ENCODE measurements at regions not wholly inside any gene's neighbourhood (a gene's known extent, or its start where the extent isn't known, plus 50 kb on each side); places are given as distances from the start of the nearest gene placed in this dataset.

GRCh38 chr6:156685823-156686222 lies 91.4 kb upstream of the ARID1B start:
- Histone ChIP-seq H2AFZ (ENCODE audit: low read depth, low read length) (peak overlapping the region; percentile 70), H3F3A (ENCODE audit: insufficient read depth, low read length, poor library complexity, severe bottlenecking) (peaks cover 5% of the 10 kb centered on the region), H3K9ac (ENCODE audit: low read length) (peak overlapping the region; percentile 98), H4K20me1 (ENCODE audit: insufficient read depth) (no peaks in the 10 kb centered on the region), H3K4me2 (ENCODE audit: low read length) (peak overlapping the region; percentile 85), H3K4me3 (ENCODE audit: low read length) (peak overlapping the region; percentile 82), H3K27me3 (ENCODE audit: insufficient read depth, low read depth, low read length) (no peaks in the 10 kb centered on the region), H3K79me2 (replicated peaks; ENCODE audit: insufficient read depth, low read length) (no peaks in the 10 kb centered on the region), H3K9me2 (ENCODE audit: insufficient read depth, low read length) (no peaks in the 10 kb centered on the region), H3K9me3 (ENCODE audit: low read length) (no peaks in the 10 kb centered on the region), H3K27ac (ENCODE audit: low read length) (peak overlapping the region; percentile 99), H3K36me3 (ENCODE audit: insufficient read depth, low read length) (no peaks in the 10 kb centered on the region)
- TF ChIP-seq REST (IDR thresholded peaks at IDR 0.05; ENCODE audit: borderline replicate concordance) (no peak), EZH2 (IDR thresholded peaks at IDR 0.05; ENCODE audit: borderline replicate concordance, insufficient read depth, low read length, poor library complexity, severe bottlenecking) (no peak), TAF1 (IDR thresholded peaks at IDR 0.05; ENCODE audit: low read depth) (no peak), RAD21 (conservative IDR thresholded peaks at IDR 0.05) (no peak), CTCF (IDR thresholded peaks at IDR 0.05; ENCODE audit: poor library complexity, severe bottlenecking) (no peak), SMC3 (conservative IDR thresholded peaks at IDR 0.05; ENCODE audit: poor library complexity) (no peak), POLR2AphosphoS5 (IDR thresholded peaks at IDR 0.05) (no peak), EP300 (conservative IDR thresholded peaks at IDR 0.05; ENCODE audit: poor library complexity, severe bottlenecking) (no peak), MXI1 (conservative IDR thresholded peaks at IDR 0.05; ENCODE audit: poor library complexity, severe bottlenecking) (no peak)

GRCh38 chr6:156683821-156684220 lies 93.4 kb upstream of the ARID1B start:
- H3K4me3 ChIP-seq (ENCODE audit: low read length): no peak overlapping the region
- no peak overlapping the region for H2AFZ ChIP-seq (ENCODE audit: low read depth, low read length)
- no peak overlapping the region for H3K9ac ChIP-seq (ENCODE audit: low read length)
- H3F3A ChIP-seq (ENCODE audit: insufficient read depth, low read length, poor library complexity, severe bottlenecking): peaks cover 5% of the 10 kb centered on the region
- H3K27ac ChIP-seq (ENCODE audit: low read length): no peak overlapping the region
- no peaks in the 10 kb centered on the region for H4K20me1 ChIP-seq (ENCODE audit: insufficient read depth)
- H3K36me3 ChIP-seq (ENCODE audit: insufficient read depth, low read length): no peaks in the 10 kb centered on the region
- H3K9me2 ChIP-seq (ENCODE audit: insufficient read depth, low read length): no peaks in the 10 kb centered on the region
- H3K27me3 ChIP-seq (ENCODE audit: insufficient read depth, low read depth, low read length): no peaks in the 10 kb centered on the region
- H3K4me2 ChIP-seq (ENCODE audit: low read length): no peak overlapping the region
- TF ChIP-seq EP300 (conservative IDR thresholded peaks at IDR 0.05; ENCODE audit: poor library complexity, severe bottlenecking): no peak
- no peak for TF ChIP-seq MXI1 (conservative IDR thresholded peaks at IDR 0.05; ENCODE audit: poor library complexity, severe bottlenecking)
- TF ChIP-seq POLR2AphosphoS5 (IDR thresholded peaks at IDR 0.05): no peak
- no peak for TF ChIP-seq REST (IDR thresholded peaks at IDR 0.05; ENCODE audit: borderline replicate concordance)
- TF ChIP-seq TAF1 (IDR thresholded peaks at IDR 0.05; ENCODE audit: low read depth): no peak
- no peak for TF ChIP-seq CTCF (IDR thresholded peaks at IDR 0.05; ENCODE audit: poor library complexity, severe bottlenecking)
- no peak for TF ChIP-seq RAD21 (conservative IDR thresholded peaks at IDR 0.05)
- no peak for TF ChIP-seq EZH2 (IDR thresholded peaks at IDR 0.05; ENCODE audit: borderline replicate concordance, insufficient read depth, low read length, poor library complexity, severe bottlenecking)
- no peak for TF ChIP-seq SMC3 (conservative IDR thresholded peaks at IDR 0.05; ENCODE audit: poor library complexity)
- H3K79me2 ChIP-seq (replicated peaks; ENCODE audit: insufficient read depth, low read length): no peaks in the 10 kb centered on the region
- H3K9me3 ChIP-seq (ENCODE audit: low read length): no peaks in the 10 kb centered on the region

Measured in neural cell (in vitro differentiated cells).